Activated CD4-positive, alpha-beta T cell treated with anti-CD3 and anti-CD28 coated beads, Interleukin-10, Interleukin-2, amounts not matched to agents 100 ng/mL and 50 ng/mL, durations not matched to agents 16 hours and 8 hours (primary cell): ENCODE measurements at regions not wholly inside any gene's neighbourhood (a gene's known extent, or its start where the extent isn't known, plus 50 kb on each side); places are given as distances from the start of the nearest gene placed in this dataset.

Source experiments
- DNase-seq: peaks from one replicate; pipeline ENCODE4 v3.0.0-alpha.2; 2020

DNA sequence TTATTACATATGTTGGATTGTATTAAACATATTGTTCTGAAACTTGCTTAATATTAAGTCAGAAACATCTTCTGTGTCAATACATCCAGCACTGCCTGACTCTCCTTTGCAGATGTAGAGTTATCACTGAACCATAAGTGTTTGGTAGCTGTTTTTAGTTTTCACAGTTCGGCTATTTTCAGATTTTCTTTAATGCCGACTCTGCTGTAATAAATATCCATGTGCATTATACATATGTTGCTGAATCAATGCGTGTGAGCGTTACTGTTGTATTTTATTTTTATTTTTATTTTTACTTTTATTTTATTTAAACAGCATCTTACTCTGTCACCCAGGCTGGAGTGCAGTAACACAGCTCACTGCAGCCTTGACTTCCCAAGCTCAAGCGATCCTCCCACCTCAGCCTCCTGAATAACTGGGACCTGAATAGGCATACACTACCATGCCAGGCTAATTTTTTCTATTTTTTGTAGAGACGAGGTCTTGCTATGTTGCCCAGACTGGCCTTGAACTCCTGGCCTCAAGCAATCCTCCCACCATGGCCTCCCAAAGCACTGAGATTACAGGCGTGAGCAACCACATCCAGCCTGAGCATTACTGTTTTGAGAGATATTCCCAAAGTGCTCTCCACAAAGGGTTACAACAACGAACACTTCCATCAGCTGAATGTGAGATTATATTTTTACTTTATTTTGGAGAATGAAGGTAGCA is 50.7 kb upstream of the NOCT start:
- DNase-seq: no peak

DNA sequence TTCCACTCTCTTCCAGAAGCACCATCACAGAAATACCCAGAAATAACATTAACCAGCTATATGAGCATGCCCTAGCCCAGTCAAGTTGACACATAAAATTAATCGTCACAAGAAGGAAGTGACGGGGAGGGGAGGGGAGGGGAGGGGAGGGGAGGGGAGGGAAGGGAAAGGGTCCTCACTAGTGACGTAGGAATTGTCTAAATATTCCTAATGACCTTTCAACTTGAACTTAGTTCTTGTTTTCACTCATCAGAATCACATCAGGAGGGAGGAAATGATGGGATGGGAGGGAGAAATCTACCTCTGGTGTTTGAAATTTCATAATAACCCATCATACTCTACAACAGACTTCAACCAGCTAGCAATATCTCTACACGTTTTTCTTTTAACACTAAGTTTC is 52.2 kb upstream of the NOCT start:
- no peak for DNase-seq

DNA sequence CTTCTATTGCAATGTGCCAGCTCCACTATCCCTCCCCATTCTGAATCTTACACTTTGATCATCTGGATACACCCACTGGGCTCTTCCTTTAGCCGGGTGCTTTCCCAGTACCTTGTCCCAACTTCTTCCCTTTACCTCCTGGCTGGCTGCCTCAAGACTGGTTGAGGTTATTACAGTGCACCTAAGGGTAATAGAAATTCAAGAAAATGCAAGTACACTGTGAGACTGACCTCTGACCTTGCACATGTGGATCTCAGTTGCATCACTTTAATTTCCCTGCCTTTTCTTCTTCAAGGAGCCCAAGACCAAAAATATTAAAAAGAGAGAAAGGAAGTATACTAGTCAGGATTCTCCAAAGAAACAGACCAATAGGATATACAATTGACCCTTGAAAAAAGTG is 53.9 kb upstream of the NOCT start:
- no peak for DNase-seq

DNA sequence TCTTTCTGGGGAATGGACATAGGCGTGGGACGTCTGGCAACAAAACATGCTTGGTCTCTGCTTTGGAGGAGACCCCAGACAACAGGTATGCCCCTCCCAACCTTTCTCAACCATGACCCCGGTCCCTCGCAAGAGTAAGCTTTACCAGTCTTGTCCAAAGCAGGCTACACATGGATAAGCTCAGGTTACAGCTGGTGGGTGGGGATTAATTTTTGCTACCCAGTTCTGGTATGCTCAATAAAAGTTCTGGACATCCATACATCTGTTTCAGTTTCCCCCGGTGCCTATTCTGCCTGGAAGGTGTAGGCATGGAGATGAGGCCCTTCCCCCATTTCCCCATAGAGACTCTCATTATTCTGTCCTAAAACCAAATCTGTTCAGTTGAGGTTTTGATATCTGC is 54.5 kb upstream of the NOCT start:
- no peak for DNase-seq

DNA sequence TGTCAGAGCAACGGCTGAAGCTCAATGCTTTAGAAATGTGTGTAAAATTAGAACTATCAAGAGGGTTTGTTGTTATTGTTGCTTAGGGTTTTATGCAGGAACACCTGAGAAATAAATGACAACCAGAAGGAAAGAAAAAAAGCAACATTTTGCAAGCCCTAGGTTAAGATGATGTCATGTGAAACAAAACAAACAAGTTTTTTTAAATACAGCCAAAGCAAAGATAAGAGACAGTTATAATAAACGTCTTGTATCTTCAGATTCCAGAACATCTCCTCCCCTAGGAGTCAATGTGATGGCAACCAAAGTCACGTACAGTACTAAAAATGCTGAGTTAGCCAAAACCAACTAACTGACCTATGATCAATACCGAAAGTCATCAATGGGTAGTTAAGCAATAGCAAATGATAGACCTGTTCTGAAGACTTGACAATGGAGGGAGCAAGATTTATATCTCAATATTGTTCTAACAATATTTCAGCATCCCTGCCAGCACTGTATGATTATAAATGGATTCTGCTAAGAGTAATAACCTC is 55.3 kb upstream of the NOCT start:
- no peak for DNase-seq

DNA sequence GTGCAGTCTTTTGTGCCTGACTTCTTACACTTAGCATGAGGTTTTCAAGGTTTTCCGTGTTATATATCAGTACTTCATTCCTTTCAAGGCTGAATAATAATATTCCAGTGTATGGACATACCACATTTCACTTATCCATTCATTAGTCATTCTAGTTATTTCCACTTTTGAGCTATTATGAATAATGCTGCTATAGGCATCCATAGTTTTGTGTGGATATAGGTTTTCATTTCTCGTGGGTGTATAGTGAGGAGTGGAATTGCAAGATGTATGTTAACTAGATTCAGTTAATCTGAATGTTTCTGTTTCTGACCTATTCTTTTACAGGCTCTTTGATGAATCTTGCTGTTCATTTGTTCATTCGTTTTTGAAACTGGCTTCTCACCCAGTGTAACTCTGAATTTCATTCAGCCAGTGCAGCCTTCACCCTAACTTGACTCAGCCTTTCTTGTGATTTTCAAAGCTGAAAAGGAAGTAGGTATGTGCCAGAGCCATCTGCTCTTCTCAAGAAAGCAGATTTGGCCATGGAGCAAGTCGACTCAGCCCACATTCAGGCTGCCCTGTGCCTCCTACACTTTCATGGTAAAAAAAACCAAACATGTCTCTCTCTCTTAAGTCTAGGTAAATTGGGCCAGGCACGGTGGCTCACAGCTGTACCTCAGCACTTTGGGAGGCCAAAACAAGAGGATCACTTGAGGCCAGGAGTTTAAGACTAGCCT is 56.3 kb upstream of the NOCT start:
- DNase-seq: no peak

- DNase-seq: no peak
These were observed 57.1 kb upstream of the NOCT start for GRCh38 chr4:138958519-138958918.

GRCh38 chr4:138957302-138957701 is 58.3 kb upstream of the NOCT start:
- no peak for DNase-seq

DNA sequence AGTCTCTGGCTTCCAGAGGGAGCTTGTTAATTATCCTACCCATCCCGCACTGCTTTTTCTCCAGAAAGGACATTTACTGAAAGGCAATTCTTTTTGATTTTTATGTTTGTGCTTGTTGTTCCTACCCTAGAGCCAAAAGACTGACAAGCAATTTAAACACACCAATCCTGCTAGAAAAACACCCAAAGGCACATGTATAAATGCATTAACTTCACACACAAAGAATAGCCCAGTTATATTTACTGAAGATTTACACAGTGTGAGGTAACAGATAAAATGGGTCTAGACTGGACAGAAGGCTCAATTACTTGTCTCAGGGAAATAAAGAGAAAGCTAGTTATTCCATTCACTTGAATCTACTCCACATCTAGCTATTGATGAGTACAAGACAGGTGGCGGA is 61.2 kb upstream of the NOCT start:
- no peak for DNase-seq

DNA sequence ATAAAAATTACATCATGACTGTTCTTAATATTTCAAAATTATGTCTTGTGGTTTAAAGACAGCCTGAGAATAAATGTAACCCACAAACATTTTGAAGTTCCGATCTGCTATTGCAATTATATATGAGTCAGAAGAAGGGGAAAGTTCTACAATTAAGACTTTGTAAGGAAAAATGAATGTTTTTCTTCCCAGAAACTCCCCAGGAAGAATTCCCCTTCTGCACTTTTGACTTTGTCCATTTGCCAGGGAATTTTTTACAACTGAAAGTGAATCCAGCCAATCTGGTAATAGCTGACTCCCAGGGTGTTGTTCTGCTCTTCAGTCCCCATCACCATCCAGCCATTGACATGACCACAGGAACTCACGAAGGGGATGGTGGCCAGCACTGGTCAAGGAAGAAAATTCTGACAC is 61.6 kb upstream of the NOCT start:
- no peak for DNase-seq

DNA sequence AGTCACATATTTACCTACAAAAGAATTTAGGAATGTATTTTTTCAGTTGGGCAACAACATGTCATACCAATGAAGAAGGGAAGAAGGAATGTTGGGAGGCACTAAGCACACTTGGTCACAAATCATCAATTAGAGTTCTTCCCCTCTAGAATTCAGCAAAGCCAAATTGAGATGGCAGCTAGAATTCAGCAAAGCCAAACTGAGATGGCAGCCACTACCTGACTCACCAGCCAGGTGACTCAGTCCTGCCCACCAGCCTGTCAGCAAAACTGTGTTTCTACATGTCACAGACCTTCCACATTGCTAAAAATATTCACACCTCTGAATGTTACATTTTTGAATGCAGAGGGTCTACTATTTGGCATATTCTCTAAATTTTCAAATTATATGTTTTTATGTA is 63.2 kb upstream of the NOCT start:
- peak; percentile 2 for DNase-seq

- no peak for DNase-seq
These were observed 63.8 kb upstream of the NOCT start for GRCh38 chr4:138951764-138952163.

DNA sequence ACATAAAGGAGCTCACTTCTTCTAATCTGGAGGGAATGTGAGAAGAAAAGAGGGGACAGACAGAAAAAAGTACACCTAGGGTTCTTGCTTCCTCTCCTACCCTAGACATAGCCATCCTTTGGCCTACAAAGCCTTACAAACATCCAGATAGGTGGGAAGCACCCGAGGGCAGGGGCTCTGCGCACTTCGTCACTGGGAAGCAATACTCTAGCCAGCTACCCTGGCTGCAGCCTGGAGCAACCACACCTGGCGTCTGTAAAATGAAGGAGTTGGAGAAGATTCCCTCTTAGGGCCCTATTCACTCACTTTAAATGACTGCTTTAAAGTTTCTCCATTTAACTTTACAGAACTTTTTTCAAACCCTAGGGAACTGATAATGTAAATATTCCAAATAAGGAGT is 65.7 kb upstream of the NOCT start:
- DNase-seq: no peak

DNA sequence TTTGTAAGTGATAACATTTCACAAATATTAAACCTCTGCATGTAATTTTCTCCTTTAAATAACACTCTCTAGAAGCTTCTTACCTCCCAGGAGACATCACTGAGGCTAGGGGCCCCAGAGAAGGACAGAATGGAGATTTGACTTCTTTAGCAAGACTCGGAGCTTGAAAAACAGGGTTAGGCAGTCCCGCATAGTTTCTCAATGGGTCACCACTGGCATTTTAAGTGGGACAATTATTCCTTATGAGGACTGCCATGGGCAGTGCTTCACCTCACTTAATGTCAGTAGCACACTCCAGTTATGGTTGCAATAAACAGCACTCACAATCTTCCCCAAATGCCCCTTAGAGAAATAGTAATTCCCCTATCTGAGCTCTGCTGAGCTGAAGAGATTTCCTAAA is 66.7 kb upstream of the NOCT start:
- DNase-seq: no peak

- no peak for DNase-seq
These were observed 69.3 kb upstream of the NOCT start for GRCh38 chr4:138946306-138946705.

DNA sequence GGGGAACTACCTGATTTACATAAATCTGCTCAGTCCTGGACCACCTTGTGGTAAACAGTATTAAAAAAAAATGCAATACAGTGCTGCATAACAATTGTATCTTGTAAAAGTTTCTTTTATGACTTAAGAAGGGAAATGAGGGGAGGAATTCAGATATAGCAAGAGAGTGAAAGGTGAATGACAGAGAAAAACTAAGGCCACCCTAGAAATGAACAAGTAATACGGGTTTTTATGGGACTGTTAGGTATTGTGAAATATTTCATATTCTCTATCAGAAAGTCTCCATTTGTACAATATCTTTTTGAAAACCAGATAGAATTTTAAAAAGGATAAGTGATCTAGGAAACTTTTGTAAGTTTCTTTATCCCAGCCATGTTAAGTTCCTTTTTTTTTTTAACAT is 69.7 kb upstream of the NOCT start:
- no peak for DNase-seq

DNA sequence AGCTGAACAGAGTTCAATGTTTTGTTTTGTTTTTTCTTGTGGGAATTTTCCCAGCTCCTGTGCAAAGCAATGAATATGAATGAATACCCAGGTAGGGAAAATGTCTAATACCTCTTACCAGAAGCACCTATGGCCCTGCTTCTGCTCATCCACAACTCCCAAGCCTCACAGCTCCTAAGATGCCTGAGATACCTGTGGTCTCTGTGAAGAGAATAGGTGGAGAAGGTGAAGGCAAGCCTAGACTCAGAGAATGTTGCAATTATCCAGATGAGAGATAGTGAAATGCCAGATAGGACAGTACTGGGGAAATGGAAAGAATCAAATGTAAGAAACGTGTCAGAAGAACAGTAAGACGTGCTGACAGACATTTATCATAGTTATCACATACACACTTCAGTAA is 70.2 kb upstream of the NOCT start:
- DNase-seq: no peak

DNA sequence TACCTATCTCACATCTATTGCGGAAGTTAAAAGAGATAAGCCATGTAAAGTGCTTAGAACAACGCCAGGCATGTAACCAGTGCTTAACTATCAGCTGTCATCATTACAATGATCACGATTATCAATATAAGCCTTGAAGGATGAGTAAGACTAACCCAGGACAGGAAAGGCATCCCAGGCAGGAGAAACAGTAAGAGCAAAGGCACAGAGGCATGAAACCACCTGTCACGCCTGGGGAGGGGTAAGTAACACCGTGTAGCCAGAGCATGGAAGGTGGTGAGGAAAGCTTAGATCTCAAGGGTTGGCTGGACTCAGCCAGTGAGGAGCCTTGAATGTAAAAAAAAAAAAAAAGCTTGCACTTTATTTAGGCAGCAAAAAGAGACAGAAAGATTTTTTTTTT is 71.7 kb upstream of the NOCT start:
- DNase-seq: no peak

GRCh38 chr4:138941037-138941436 is 74.5 kb upstream of the NOCT start:
- no peak for DNase-seq

GRCh38 chr4:138939960-138940359 is 75.6 kb upstream of the NOCT start:
- DNase-seq: no peak

DNA sequence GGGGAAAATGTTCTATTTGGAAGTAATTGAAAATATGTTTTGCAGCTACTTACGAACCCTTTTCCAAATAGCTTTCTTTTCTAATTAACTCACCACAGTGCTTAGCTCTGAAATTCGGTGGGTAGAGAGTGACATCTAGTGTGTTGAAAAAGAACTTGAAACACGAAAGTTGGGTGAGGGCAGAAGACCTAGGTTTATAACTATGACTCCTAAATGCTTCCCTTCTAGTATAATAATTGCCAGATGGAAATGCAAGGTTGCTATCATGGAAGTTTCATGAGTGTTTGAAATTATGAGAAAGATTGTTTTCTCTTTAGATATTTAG is 77.3 kb upstream of the NOCT start:
- peak; percentile 25 for DNase-seq

GRCh38 chr4:138935135-138935807 is 80.3 kb upstream of the NOCT start:
- DNase-seq: no peak

GRCh38 chr4:138927072-138927471 is 88.5 kb upstream of the NOCT start:
- no peak for DNase-seq

DNA sequence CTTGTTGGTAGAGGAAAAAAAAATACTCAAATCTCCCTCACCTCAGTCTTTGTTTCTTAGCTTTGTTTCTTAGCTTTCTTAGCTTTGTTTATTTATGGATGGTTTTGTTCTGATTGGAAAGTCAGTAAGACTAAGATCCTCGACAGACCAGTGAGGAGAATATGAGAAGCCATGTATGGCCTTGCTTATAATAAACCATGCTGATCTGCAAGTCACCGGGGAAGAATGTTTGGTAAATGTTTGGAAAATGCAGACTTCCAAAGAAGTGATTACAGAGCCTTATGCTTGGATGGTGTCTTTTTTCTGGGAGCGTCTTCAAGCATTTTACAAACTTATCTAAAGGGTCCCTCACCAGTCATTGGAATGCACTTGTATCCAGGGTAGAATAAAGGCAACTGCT is 90.1 kb upstream of the NOCT start:
- no peak for DNase-seq
